Fibroblast of the aortic adventitia (primary cell): ENCODE measurements at regions not wholly inside any gene's neighbourhood (a gene's known extent, or its start where the extent isn't known, plus 50 kb on each side); places are given as distances from the start of the nearest gene placed in this dataset.

Experiments
- DNase-seq: peaks from one replicate; pipeline ENCODE4 v3.0.0-alpha.2; 2010; ENCODE audit warnings: low read depth
- H3K4me3 ChIP-seq: 2 replicates; pipeline ENCODE4 v1.5.1; 2011; ENCODE audit warnings: low read depth, mild to moderate bottlenecking, control low read depth, low read length, moderate library complexity
- CTCF ChIP-seq: IDR thresholded peaks from 2 replicates; pipeline ENCODE4 v1.5.1; 2011; ENCODE audit warnings: mild to moderate bottlenecking, low read length, control low read depth, inconsistent platforms; ENCODE audit not compliant: insufficient read depth

- no peak for TF ChIP-seq CTCF
- no peak for DNase-seq
- no peak overlapping the region for H3K4me3 ChIP-seq
Observed at GRCh38 chr1:238129677-238130076, 239.0 kb upstream of the ZP4 start.

GRCh38 chr1:238123201-238123600 lies 232.5 kb upstream of the ZP4 start:
- no peak for TF ChIP-seq CTCF
- H3K4me3 ChIP-seq, result no peak overlapping the region
- no peak for DNase-seq

- TF ChIP-seq CTCF, result no peak
- no peak overlapping the region for H3K4me3 ChIP-seq
- DNase-seq, result no peak
Observed at GRCh38 chr1:238119861-238120260, 229.1 kb upstream of the ZP4 start.

- no peak for DNase-seq
- no peak overlapping the region for H3K4me3 ChIP-seq
- TF ChIP-seq CTCF, result no peak
Observed at GRCh38 chr1:238119060-238119459, 228.3 kb upstream of the ZP4 start.

- TF ChIP-seq CTCF, result no peak
- no peak overlapping the region for H3K4me3 ChIP-seq
- DNase-seq, result no peak
Observed at GRCh38 chr1:238115852-238116251, 225.1 kb upstream of the ZP4 start.

- no peak for DNase-seq
- no peak overlapping the region for H3K4me3 ChIP-seq
- no peak for TF ChIP-seq CTCF
Observed at GRCh38 chr1:238112952-238113621, 222.4 kb upstream of the ZP4 start.

- DNase-seq, result no peak
- H3K4me3 ChIP-seq, result no peak overlapping the region
- no peak for TF ChIP-seq CTCF
Observed at GRCh38 chr1:238111516-238111915, 220.8 kb upstream of the ZP4 start.
